Stimulated activated naive B cell treated with anti-CD40 and anti-IgM and Interleukin-4, amounts not matched to agents 10 μg/mL and 1 μg/mL and 100 μg/mL, for 72 hours (primary cell): ENCODE measurements at regions not wholly inside any gene's neighbourhood (a gene's known extent, or its start where the extent isn't known, plus 50 kb on each side); places are given as distances from the start of the nearest gene placed in this dataset.
"Not testable (repeated sequence)": the region's sequence is repeated elsewhere in the genome, so short reads cannot be mapped to it uniquely, and the experiment has no call there.

Experiments
- ATAC-seq, 2 donors: fragments of 150-1000 bp; cut with Tn5 transposase; replicated peaks; 2 replicates each; pipeline ENCODE4 v1.10.0; 2021; ENCODE audit warnings: moderate library complexity in 1 of 2
- DNase-seq: peaks from one replicate; pipeline ENCODE4 v3.0.0; 2021
- H3K27ac Mint-ChIP-seq: one replicate; pipeline ENCODE4 v1.8.0; 2022; ENCODE audit warnings: mild to moderate bottlenecking, mixed read lengths
- H3K27me3 Mint-ChIP-seq, 2 donors: one replicate each; pipeline ENCODE4 v1.8.0; 2022; ENCODE audit warnings: mixed read lengths in 2 of 2
- H3K36me3 Mint-ChIP-seq, 2 donors: one replicate each; pipeline ENCODE4 v1.8.0; 2022; ENCODE audit warnings: mixed read lengths in 2 of 2, mild to moderate bottlenecking in 1 of 2
- H3K4me1 Mint-ChIP-seq, 2 donors: one replicate each; pipeline ENCODE4 v1.8.0; 2022; ENCODE audit warnings: mixed read lengths in 2 of 2, mild to moderate bottlenecking in 1 of 2
- H3K4me3 Mint-ChIP-seq, 2 donors: one replicate each; pipeline ENCODE4 v1.8.0; 2022; ENCODE audit warnings: mild to moderate bottlenecking in 2 of 2, mixed read lengths in 2 of 2, moderate library complexity in 1 of 2
- H3K9me3 Mint-ChIP-seq, 2 donors: one replicate each; pipeline ENCODE4 v1.8.0; 2022; ENCODE audit warnings: mixed read lengths in 2 of 2, mild to moderate bottlenecking in 1 of 2

DNA sequence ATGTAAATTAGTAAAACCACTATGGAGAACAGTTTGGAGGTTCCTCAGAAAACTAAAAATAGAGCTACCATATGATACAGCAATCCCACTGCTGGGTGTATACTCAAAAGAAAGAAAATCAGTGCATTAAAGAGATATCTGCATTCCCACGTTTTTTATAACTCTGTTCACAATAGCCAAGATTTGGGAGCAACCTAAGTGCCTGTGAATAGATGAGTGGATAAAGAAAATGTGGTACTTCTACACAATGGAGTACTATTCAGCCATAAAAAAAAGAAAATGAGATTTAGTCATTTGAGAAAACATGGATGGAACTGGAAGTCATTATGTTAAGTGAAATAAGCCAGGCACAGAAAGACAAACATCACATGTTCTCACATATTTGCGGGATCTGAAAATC is 246.0 kb upstream of the SOX9 start:
- ATAC-seq, H3K27ac Mint-ChIP-seq, H3K27me3 Mint-ChIP-seq, DNase-seq, H3K36me3 Mint-ChIP-seq, H3K9me3 Mint-ChIP-seq, H3K4me3 Mint-ChIP-seq, H3K4me1 Mint-ChIP-seq: not testable (repeated sequence)

GRCh38 chr17:71878271-71878670 is 242.5 kb upstream of the SOX9 start:
- Mint-ChIP-seq H3K36me3 (no peaks in the 10 kb centered on the region), H3K27me3 (no peaks in the 10 kb centered on the region), H3K9me3 (peaks cover 9 to 14% of the 10 kb centered on the region in 2 donors), H3K27ac (no peak overlapping the region), H3K4me1 (no peaks in the 10 kb centered on the region), H3K4me3 (no peak overlapping the region)
- DNase-seq (no peak), ATAC-seq (no peak)

- Mint-ChIP-seq H3K27ac (no peak overlapping the region), H3K27me3 (no peaks in the 10 kb centered on the region), H3K4me1 (no peaks in the 10 kb centered on the region), H3K4me3 (no peak overlapping the region), H3K36me3 (no peaks in the 10 kb centered on the region), H3K9me3 (peaks cover 9 to 14% of the 10 kb centered on the region in 2 donors)
- DNase-seq (no peak), ATAC-seq (no peak)
Observed at GRCh38 chr17:71878998-71879397, 241.8 kb upstream of the SOX9 start.

DNA sequence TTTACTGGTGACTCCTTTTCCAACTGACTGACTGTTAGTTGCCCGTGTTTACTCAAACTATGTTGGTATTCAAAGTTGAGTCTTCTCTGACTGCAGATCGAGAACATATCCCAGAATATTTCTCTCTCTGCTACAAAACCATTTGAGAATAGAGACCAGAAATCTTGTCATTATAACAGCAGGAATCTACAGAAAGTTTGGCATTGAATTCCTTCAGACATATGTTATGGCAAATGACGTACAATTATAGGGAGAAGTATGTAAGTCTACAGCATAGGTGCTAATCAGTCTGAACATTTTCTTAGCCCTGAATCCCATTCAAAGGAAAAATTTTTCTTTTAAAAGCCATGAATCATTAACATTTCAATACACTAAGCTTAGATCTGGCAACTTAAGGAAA is 239.8 kb upstream of the SOX9 start:
- Mint-ChIP-seq H3K27me3 (no peaks in the 10 kb centered on the region), H3K4me1 (no peaks in the 10 kb centered on the region), H3K27ac (no peak overlapping the region), H3K9me3 (peaks cover 10 to 13% of the 10 kb centered on the region in 2 donors), H3K36me3 (no peaks in the 10 kb centered on the region), H3K4me3 (no peak overlapping the region)
- no peak for DNase-seq
- no peak for ATAC-seq

- Mint-ChIP-seq H3K4me1 (no peaks in the 10 kb centered on the region), H3K4me3 (no peak overlapping the region), H3K27me3 (no peaks in the 10 kb centered on the region), H3K9me3 (peaks cover 10 to 13% of the 10 kb centered on the region in 2 donors), H3K36me3 (no peaks in the 10 kb centered on the region), H3K27ac (no peak overlapping the region)
- ATAC-seq = no peak
- DNase-seq = no peak
Observed at GRCh38 chr17:71881581-71881980, 239.2 kb upstream of the SOX9 start.

DNA sequence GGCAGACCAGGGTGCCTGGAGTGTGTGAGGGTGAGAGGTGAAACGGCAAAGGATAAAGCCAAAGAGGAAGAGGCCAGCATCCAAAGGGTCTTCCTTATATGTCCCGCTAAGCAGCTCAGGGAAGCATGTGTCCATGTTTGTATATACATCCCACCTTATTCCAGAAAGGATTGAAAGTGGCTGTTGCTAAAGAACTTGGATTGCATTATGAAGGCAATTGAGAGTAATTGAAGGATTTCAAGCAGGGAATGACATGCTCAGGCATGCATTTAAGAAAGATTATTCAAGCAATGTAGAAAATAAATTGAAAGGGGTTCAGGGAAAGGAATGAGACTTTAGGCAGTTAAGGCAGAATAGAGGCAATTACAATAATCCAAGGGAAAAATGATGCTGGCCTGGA is 237.6 kb upstream of the SOX9 start:
- Mint-ChIP-seq H3K4me3 (no peak overlapping the region), H3K27ac (no peak overlapping the region), H3K36me3 (no peaks in the 10 kb centered on the region), H3K9me3 (peaks cover 10 to 13% of the 10 kb centered on the region in 2 donors), H3K4me1 (no peaks in the 10 kb centered on the region), H3K27me3 (no peaks in the 10 kb centered on the region)
- ATAC-seq (no peak), DNase-seq (no peak)

DNA sequence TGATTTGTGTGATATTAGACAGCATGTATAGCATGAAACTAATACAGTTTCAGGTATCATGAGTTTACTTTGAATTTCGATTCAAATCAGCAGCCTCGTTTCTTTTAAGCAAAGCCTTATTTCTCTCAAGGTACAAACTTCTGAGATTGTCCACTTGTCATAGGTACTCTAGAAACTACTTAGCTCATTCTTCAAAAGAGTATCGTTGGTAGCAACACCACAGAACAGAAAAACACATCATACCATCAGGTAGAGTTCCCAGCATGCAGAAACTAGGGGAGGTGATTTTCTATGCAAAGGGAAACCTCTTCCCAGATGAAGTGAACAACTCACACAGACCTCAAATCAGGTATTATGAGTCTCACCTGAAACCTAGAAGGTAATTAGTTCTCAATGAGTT is 237.0 kb upstream of the SOX9 start:
- H3K36me3 Mint-ChIP-seq = no peaks in the 10 kb centered on the region
- H3K27me3 Mint-ChIP-seq = no peaks in the 10 kb centered on the region
- no peaks in the 10 kb centered on the region for H3K4me1 Mint-ChIP-seq
- no peak overlapping the region for H3K27ac Mint-ChIP-seq
- H3K4me3 Mint-ChIP-seq = no peak overlapping the region
- no peak for DNase-seq
- ATAC-seq = no peak
- H3K9me3 Mint-ChIP-seq = peaks cover 10 to 13% of the 10 kb centered on the region in 2 donors

- no peak for ATAC-seq
- Mint-ChIP-seq H3K4me1 (no peaks in the 10 kb centered on the region), H3K36me3 (no peaks in the 10 kb centered on the region), H3K27ac (no peak overlapping the region), H3K9me3 (peaks cover 5 to 8% of the 10 kb centered on the region in 2 donors), H3K27me3 (no peaks in the 10 kb centered on the region), H3K4me3 (no peak overlapping the region)
- no peak for DNase-seq
Observed at GRCh38 chr17:71885662-71886061, 235.2 kb upstream of the SOX9 start.

- Mint-ChIP-seq H3K9me3 (peaks cover 0 to 6% of the 10 kb centered on the region in 2 donors), H3K4me3 (no peak overlapping the region), H3K4me1 (no peaks in the 10 kb centered on the region), H3K27me3 (no peaks in the 10 kb centered on the region), H3K36me3 (no peaks in the 10 kb centered on the region), H3K27ac (no peak overlapping the region)
- DNase-seq (no peak), ATAC-seq (no peak)
Observed at GRCh38 chr17:71899317-71899716, 221.5 kb upstream of the SOX9 start.

- Mint-ChIP-seq H3K9me3 (peaks cover 0 to 8% of the 10 kb centered on the region in 2 donors), H3K27ac (no peak overlapping the region), H3K4me3 (no peak overlapping the region), H3K4me1 (no peaks in the 10 kb centered on the region), H3K36me3 (no peaks in the 10 kb centered on the region), H3K27me3 (no peaks in the 10 kb centered on the region)
- DNase-seq (no peak), ATAC-seq (no peak)
Observed at GRCh38 chr17:71900621-71901229, 220.1 kb upstream of the SOX9 start.

GRCh38 chr17:71902894-71903506 is 217.8 kb upstream of the SOX9 start:
- Mint-ChIP-seq H3K4me3 (no peak overlapping the region), H3K27me3 (no peaks in the 10 kb centered on the region), H3K36me3 (no peaks in the 10 kb centered on the region), H3K9me3 (peaks cover 0 to 6% of the 10 kb centered on the region in 2 donors), H3K27ac (no peak overlapping the region), H3K4me1 (peaks cover 0 to 2% of the 10 kb centered on the region in 2 donors)
- DNase-seq (no peak), ATAC-seq (no peak)

DNA sequence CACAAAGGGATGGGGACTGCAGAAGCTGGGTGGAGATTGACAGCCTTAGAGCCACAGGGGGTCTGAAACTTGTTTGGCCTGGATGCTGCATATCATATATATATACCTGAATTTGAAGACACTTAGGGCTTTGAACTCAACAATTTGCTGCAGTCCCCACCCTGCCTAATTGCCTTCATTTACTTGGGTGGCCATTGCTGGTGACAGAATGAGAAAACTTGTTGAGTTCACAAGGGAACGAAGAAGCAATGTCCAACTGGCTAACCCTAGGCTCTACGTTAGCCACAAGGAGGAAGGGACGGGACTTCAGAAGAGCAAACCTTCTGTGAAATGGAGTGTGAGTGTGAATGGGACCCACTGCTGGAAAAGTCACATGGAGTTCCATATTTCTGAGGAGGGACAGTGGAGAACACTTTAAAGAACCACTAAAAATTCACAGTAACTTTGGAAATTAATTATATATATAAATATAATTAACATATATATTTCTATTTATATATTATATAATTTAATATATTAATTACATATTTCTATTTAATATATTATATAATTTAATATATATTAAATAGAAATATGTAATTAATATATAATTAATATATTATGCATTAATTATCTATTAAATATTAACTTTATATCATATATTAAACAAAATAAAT is 215.3 kb upstream of the SOX9 start:
- no peak overlapping the region for H3K4me3 Mint-ChIP-seq
- H3K36me3 Mint-ChIP-seq = no peaks in the 10 kb centered on the region
- peaks cover 0 to 2% of the 10 kb centered on the region in 2 donors for H3K4me1 Mint-ChIP-seq
- DNase-seq (no peak), ATAC-seq (no peak)
- H3K27ac Mint-ChIP-seq = no peak overlapping the region
- H3K9me3 Mint-ChIP-seq = peaks cover 0 to 4% of the 10 kb centered on the region in 2 donors
- H3K27me3 Mint-ChIP-seq = no peaks in the 10 kb centered on the region

- ATAC-seq (no peak), DNase-seq (no peak)
- Mint-ChIP-seq H3K4me3 (no peak overlapping the region), H3K36me3 (no peaks in the 10 kb centered on the region), H3K27ac (no peak overlapping the region), H3K27me3 (no peaks in the 10 kb centered on the region), H3K4me1 (peaks cover 0 to 2% of the 10 kb centered on the region in 2 donors), H3K9me3 (peaks cover 0 to 4% of the 10 kb centered on the region in 2 donors)
Observed at GRCh38 chr17:71909155-71909554, 211.7 kb upstream of the SOX9 start.

DNA sequence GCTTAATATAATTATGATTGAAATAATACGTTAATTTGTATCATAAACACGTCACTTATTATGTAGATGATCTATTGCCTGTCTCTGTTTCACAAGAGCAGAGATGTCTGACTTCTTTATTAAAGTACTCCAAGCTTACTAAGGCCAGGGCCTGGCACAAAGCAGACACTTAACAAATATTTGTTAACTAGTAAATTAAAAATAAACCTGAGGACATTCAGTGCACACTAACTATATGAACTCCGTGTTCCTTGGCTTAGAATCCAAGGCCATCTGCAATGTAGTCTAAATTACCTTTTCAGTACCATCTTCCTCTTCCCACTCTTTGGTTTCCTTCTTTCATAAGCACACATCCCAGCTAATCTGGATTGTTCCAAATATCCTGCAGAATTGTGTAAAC is 210.8 kb upstream of the SOX9 start:
- H3K4me3 Mint-ChIP-seq = no peak overlapping the region
- no peak for DNase-seq
- H3K9me3 Mint-ChIP-seq = peaks cover 0 to 4% of the 10 kb centered on the region in 2 donors
- H3K27me3 Mint-ChIP-seq = no peaks in the 10 kb centered on the region
- H3K36me3 Mint-ChIP-seq = no peaks in the 10 kb centered on the region
- H3K27ac Mint-ChIP-seq = no peak overlapping the region
- peaks cover 0 to 2% of the 10 kb centered on the region in 2 donors for H3K4me1 Mint-ChIP-seq
- ATAC-seq = no peak

DNA sequence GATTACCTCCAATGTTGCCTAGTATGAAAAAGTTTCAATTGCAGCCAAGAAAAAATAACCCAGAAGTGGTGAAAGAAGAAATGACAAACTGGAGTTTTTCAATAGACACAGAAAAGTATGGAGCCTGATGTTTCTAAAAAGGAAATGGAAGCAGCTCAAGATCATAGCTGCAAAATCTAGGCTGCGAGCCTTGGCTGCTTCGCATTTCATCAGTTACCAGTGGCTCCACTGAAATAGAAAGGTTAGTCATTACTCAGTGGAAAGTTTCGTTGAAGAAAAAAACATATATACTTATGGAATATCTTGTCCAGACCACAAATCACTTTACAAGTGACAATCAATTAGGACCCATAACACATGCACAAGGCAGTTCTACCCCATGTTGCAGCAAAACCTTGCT is 206.8 kb upstream of the SOX9 start:
- no peak overlapping the region for H3K4me3 Mint-ChIP-seq
- no peaks in the 10 kb centered on the region for H3K36me3 Mint-ChIP-seq
- no peak for ATAC-seq
- H3K4me1 Mint-ChIP-seq = no peaks in the 10 kb centered on the region
- DNase-seq = no peak
- no peaks in the 10 kb centered on the region for H3K27me3 Mint-ChIP-seq
- H3K9me3 Mint-ChIP-seq = peaks cover 0 to 1% of the 10 kb centered on the region in 2 donors
- H3K27ac Mint-ChIP-seq = no peak overlapping the region
